ENCODE measurements at regions not wholly inside any gene's neighbourhood (a gene's known extent, or its start where the extent isn't known, plus 50 kb on each side); places are given as distances from the start of the nearest gene placed in this dataset.

DNA sequence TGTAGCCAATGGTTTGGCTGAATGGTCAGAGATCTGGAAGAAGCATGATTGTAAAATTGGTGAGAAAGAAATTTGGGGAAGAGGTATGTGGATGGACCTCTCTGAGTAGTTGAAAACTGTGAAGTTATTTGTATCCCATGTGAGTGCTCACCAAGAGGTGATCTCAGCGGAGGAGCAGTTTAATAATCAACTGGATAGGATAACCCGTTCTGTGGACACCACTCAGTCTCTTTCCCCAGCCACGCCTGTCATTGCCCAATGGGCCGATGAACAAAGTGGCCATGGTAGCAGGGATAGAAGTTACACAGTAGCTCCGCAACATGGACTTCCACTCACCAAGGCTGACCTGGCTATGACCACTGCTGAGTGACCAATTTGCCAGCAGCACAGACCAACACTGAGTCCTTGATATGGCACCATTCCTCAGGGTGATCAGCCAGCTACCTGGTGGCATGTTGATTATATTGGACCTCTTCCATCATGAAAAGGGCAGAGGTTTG is 257.4 kb upstream of the ATXN7L3B start:
- TF ChIP-seq SP1 (IDR thresholded peaks at IDR 0.05; ENCODE audit: low read depth, low read length), result no peak
- no peak for TF ChIP-seq EGR1 (IDR thresholded peaks at IDR 0.05; ENCODE audit: borderline replicate concordance, low read depth, low read length)

All from H1 (cell line).